HG03432 (cell line): ENCODE measurements at regions not wholly inside any gene's neighbourhood (a gene's known extent, or its start where the extent isn't known, plus 50 kb on each side); places are given as distances from the start of the nearest gene placed in this dataset.

Experiments
- ATAC-seq: cut with Tn5 transposase; IDR thresholded peaks from one replicate; pipeline ENCODE4 v1.9.1; 2021; ENCODE audit warnings: mild to moderate bottlenecking, moderate library complexity; ENCODE audit not compliant: unreplicated experiment

DNA sequence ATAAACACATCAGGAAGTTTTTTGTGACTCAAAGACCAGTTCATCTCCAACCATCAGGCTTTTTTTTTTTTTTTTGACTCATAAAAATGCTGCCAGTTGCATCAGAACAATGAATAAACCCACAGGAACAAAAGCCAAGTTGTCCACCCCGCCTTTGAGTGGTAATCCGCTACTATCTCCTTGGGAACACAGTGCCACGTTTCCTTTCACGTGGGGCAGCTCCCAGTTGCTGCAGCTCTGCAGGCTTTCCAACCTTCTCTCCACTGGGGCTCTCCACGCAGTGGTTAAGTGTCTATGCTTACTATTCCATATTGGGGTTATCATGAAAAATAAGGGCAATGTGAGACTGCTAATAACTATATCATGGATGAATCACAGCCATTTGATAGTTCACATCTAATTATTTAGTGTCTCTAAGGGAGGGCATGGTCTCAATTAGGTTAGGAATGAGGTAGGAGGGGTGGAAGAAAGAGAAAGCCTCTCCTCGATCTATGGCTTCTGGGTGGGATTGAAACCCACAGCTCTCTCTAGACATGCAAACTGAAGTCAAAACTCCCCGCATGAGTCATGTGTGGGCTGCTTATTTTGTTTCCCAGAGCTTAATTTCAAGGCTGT, 55.8 kb upstream of the ACTBL2 start:
- no peak for ATAC-seq

DNA sequence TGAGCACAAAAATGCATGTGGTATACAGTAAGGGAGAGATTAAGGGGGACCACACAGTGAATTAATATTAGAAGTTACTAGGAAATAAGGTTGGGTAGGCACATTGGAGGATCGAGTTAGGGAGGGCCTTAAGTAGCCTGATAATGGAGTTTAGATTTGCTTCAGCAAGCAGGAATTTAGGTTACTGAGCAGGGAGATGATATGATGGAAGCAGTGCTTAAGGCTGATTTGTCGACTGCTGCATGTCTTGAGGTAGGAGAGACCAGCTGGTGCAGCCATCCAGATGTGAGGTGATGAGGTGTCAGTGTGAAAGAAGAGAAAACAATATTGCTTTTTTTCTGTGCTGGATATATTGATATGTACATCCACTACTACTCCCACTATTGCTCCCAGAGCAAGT, 55.2 kb upstream of the ACTBL2 start:
- ATAC-seq = no peak

DNA sequence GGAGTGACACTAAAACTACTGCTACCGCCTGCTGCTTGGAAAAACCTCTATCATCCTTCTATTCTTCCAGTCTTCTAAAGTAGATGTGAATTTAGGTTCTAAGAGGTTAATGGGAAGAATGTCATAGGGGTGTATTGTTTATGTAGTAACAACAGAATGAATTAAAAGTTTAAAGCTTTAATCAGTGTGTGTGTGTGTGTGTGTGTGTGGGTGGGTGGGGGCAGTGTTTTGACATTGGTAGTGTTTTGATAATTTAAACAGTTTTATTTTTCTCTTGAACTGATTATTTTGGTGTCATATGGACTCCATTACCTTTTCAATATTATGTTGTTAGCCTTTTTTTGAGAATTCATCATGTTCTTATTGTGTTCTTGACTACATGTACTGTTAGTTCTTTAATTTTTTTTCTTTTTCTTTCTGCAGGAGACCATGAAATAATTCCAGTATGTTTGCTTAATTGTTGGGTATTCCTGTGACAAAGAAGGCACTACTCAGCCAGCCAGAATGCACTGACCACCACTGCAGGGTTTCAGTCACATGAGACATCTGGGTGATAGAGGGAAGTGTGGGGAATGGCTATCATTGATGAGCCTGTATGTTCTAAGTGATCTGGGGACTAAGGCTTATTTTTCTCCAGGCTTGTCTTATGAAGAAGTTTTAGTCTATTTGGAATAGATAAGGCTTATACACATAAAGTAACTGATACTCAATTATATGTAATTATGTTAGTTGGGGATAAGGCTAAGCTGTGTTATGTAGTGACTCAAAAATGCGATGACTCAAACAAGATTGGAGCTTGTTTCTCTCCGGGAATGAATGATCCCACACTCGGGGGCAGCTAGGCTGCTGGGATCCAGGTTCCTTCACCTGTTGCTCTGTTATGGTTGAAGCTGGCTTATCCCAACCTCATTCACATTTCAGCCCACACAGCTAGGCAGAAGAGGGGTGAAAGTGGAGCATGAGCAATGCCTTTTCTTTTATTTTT, 50.2 kb upstream of the ACTBL2 start:
- ATAC-seq = no peak
